Stimulated activated naive CD4-positive, alpha-beta T cell treated with Interleukin-2 at 50 U/mL for 16 hours (primary cell): ENCODE measurements at regions not wholly inside any gene's neighbourhood (a gene's known extent, or its start where the extent isn't known, plus 50 kb on each side); places are given as distances from the start of the nearest gene placed in this dataset.
A peak's percentile ranks its signal among the peaks of the same experiment; 100 is the strongest.
"Not testable (repeated sequence)": the region's sequence is repeated elsewhere in the genome, so short reads cannot be mapped to it uniquely, and the experiment has no call there.

Source experiments
- DNase-seq: peaks from one replicate; lab custom pipeline; 2025; lab: John Stamatoyannopoulos, UW

GRCh38 chr10:30531751-30532530 lies 97.6 kb downstream of the LYZL2 start:
- DNase-seq, result no peak

DNA sequence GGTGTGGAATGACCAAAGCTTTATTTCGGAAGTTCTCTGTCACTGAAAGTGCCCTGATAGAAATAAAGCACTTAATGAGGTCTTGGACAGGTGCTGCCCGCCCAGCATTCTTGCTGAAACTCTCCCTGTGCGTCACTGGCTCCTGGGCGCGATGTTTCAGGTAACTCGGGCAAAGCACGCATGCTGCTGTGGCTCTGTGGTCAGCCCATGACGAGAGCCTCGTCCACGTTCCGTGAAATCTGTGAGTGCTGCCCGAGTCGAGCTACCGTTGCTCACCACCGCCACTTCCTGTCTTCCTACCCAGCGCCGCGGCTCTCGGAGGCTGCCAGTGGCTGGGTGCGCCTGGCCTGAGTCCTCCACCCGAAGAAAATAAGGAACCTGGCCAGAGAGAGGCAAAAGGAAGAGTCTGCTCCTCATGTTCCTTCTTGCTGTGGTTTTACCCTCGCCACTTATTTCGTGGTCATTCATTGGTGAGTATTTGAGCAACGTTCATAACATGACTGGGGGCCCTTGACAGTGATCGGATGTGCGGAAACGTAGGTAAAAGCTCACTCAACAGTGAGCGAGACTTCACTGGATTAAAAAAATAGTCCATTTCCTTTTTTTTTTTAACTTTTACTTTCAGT lies 95.5 kb downstream of the MAP3K8 start:
- DNase-seq, result peak; percentile 68

DNA sequence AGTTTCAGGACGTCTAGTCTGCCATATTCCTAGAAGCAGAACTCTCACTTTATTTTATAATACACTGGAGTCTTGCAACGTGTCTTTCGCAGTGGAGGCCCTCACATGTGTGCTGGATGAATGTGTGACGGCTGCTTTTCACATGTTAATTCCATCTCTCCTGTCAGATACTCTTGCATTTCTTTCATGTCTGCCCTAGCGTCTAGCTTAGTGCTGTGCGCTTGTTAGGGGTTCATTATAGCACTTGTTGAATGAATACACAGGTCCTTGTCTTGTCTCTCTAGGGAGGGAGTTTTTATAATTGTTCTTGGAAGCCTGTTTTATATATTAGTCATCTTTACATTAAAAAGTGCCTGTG lies 94.4 kb downstream of the MAP3K8 start:
- no peak for DNase-seq

- DNase-seq, result no peak
Observed at GRCh38 chr10:30527623-30528428, 93.8 kb downstream of the MAP3K8 start.

DNA sequence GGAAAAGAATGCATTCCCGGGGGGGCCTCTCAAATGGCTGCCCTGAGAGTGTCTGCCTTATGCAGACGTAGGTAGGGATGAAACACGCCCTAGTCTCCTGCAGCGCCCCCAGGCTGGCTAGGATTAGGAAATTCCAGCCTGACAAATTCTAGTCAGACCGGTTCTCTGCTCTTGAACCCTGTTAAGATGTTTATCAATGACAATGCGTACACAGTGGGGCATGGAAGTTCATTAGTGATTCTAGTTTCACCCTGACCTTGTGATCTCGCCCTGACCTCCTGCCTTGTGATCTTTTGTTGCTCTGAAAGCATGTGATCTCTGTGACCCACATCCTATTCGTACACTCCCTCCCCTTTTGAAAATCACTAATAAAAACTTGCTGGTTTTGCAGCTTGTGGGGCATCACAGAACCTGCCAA lies 88.7 kb downstream of the MAP3K8 start:
- not testable (repeated sequence) for DNase-seq

DNA sequence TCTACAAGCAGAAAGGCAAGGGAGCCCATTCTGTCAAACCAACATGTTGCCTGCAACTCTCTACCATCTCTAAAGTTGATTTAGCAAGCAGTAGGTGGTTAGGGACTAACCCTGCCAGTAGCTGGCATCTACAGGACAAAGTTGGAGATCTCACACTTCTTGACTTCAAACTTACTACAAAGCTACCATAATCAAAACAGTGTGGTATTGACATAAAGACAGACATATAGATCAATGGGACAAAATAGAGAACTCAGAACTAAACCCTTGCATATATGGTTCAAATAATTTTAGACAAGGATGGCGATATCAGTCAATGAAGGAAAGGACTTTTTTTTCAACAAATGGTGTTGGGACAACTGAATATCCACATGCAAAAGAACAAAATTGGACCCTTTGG lies 84.9 kb downstream of the MAP3K8 start:
- no peak for DNase-seq
